ENCODE measurements at regions not wholly inside any gene's neighbourhood (a gene's known extent, or its start where the extent isn't known, plus 50 kb on each side); places are given as distances from the start of the nearest gene placed in this dataset.

- DNase-seq, result no peak
Measured at GRCh38 chr18:39105104-39105503, 1539.5 kb upstream of the CELF4 start.

DNA sequence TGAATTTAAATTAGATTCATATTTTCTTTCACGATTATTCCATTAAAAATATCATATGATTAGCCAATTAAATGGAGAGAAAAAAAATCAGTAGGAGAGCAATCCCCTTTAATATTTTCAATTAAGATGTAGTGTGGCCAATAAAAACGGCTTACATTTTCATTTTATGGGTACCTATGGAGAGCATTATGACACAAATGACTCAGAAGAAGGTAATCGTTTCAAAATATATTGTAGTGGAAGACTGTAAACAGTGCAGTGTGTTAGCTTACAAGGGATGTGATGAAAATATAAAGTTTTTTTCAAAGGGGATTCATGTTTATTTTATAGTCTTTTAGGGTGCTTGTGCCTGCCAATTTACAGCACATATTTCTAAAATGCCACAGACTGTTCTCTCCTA lies 1507.4 kb upstream of the CELF4 start:
- DNase-seq, result no peak

DNA sequence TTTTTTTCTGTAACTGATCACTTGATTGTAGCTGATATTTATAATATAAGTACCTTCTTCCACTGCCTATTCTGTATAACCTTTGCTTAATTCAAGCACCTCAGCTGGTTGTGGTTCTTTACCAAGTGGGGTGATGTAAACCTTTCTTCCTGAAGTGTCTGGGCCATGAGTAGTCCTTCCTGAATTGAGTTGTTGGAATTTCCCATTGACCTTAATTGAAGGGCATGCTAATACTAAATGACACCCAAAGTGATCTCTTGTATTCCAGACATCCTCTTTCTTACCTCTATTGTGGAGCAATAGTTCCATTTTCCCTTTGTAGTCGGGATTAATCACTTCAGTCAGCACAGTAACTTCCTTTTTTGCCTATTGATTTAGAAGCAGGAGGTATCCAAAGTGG lies 1496.8 kb upstream of the CELF4 start:
- DNase-seq, result no peak

- no peak for DNase-seq
Measured at GRCh38 chr18:39058386-39059000, 1492.9 kb upstream of the CELF4 start.

DNA sequence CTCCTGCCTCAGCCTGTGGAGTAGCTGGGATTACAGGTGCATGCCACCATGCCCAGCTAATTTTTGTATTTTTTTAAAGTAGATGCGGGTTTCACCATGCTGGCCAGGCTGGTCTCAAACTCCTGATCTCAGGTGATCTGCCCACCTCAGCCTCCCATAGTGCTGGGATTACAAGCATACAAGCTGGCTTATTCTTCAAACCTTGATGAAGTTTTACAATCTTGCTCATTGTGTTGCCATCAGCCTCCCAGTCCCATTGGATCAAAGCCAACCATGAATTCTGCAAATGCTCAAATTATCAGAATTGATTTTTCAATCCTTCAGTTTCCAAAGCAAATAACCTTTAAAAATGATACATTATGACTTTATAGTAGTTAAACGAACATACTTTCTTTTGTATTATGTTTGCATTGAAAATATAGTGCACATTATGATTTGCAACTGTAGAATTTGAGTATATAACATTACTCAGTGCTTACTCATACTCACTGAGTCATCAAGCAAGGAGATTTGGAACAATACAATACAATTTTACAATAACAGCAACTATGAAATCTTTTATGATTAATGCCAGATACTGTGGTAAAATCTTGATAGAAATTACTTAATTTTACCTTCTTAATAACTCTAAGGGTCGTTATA lies 1491.9 kb upstream of the CELF4 start:
- no peak for DNase-seq

DNA sequence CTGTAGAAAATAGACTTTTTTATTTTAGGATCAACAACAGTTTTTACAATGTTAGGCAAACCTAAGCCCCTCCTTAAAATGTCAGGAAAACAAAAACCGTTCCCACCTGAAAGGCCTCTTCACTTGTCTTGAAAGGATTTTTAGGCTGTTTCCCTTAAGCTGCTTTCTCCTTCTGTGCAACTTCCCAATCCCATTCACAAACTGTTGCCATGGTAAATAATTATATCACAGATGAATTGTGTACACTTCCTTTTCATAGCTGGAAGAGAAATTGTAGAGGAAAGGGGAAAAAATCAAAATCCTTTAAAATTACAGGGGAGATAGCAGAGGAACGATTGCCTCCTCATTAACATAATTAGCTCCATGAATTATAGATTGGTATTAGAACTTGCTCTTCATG lies 1488.0 kb upstream of the CELF4 start:
- DNase-seq, result no peak

DNA sequence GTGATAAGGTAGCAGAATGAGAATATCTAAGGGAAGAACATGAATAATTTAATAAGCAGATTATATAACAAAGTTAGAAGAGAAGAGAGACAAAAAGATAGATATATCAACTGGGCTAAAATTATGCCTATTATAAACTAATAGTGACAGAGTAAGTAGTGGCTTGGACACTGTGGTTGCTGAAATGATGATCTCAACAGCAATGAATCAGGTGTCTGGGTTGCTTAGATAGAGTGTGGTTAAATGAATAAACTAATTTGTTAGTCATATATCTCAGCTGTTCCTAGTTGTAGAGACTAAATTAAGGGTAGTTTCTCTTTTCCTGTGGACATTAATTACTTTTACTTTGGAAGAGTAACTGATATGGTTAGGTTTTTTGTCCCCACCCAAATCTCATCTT lies 1485.4 kb upstream of the CELF4 start:
- no peak for DNase-seq

- no peak for DNase-seq
Measured at GRCh38 chr18:39039813-39040212, 1474.2 kb upstream of the CELF4 start.

- no peak for DNase-seq
Measured at GRCh38 chr18:39037925-39038324, 1472.3 kb upstream of the CELF4 start.

DNA sequence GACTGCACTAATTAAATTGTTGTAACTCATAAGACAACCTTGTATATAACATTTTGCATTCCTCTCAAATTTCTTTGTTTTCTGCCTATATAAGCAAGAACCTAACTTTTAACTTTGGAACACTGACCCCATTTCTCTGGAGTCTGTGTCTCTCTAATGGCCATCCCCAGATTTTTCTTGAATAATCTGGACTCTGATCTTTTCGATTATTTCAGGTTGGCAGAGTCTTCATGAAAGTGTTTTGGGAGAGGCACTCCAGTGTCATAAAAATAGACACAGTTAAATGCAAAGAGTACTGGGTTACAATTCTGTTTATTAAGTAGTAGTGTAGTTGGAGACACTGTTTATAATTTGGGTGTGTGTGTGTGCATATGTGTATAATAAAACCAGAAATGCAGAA lies 1467.7 kb upstream of the CELF4 start:
- no peak for DNase-seq

DNA sequence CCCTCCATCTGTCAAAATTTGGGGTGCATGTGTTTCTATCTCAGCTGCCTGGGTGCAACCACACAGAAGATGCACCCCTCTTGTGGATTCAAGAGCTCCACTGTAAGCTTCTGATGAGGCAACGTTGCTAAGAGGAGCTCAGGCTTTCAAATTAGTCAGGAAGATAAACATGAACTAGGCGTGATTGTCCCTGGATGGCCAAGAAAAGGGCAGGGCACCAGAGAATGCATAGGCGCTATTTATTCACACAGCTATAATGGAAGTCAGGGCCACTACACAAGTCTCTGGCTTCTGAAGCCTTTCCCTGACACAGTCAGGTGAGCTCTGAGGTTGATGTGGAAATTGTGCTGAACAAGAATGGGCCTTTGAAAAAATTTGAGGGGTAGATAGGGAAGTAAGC lies 1466.0 kb upstream of the CELF4 start:
- no peak for DNase-seq

DNA sequence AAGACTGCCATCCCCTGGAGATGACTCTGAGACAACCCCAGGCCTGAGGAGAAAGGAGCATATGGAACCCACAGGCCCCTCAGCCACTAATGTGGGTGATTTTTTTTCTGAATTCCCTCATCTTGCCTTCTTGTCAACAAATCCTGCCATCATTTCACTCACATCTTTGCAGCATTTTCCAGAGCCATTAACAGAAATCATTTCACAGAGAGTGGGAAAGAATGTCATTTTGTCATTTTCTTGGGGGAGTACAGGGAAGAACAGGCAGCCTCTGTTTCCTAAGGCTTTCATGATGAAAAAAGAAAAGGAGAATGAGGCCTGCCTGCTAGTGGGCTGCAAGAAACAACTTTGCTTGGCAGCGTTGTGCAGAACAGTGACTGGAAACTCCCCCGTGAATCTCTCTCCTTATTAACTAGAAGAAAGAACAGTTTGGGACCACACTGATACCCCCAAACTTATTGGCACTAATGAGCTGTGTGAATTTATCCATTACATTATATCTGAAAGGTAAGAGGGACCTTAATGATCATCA lies 1464.6 kb upstream of the CELF4 start:
- DNase-seq, result no peak

GRCh38 chr18:39025531-39025930 lies 1459.9 kb upstream of the CELF4 start:
- no peak for DNase-seq

DNA sequence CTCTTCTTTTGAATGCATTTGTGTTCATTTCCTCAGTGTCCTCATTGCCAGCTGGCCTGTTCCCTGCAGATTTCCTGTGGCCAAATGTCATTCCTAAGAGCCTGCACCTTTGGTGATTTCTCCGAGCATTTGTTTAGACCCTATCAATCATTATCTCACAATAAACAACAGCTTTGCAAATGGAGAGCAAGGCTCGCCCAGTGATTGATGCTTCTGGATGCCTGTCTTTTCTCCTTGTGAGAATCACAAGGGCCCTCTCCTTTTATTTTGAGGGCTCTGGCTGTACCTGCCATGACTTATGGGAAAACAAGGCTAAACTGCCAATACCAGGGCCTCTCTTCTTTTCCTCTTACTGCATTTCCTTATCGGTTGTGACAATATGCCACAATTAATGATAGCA lies 1454.4 kb upstream of the CELF4 start:
- no peak for DNase-seq

DNA sequence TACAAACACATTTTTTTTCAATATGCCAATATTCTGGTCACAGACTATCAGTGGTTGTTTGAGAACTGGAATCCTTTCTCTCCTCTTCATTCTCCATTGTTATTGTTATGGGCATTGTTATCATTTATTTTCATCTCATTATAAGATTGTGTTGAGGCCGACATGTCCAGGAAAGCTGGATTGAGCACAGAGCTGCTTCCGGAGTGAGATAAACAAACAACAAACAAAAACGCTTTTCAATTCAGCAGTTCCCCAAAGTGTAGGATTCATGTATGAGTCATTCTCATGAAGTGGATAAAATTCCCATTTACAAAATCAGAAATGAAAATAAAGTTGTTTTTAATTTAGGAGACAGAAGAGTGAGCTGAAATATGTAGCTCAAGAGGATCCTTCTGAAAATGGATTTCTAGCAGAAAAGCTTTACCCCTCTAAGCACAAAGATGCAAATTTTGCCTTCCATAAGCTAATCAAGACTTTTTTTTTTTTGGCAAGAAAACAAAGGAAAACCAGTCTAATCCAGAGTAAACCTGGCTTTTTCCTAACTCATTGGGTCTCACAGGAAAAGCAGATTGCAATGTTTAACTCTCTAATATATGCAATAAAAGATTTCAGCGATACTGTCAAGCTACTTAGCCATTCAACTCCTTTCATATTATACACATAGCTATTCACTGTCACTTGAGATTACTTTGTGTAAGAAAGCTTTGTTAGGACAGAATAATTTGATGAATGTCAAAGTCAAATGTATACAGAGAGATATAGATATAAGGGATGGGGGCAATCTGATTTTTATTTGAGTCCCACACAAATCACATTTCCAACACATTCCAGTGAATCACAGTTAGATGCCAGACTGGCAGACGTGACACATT lies 1441.7 kb upstream of the CELF4 start:
- no peak for DNase-seq

DNA sequence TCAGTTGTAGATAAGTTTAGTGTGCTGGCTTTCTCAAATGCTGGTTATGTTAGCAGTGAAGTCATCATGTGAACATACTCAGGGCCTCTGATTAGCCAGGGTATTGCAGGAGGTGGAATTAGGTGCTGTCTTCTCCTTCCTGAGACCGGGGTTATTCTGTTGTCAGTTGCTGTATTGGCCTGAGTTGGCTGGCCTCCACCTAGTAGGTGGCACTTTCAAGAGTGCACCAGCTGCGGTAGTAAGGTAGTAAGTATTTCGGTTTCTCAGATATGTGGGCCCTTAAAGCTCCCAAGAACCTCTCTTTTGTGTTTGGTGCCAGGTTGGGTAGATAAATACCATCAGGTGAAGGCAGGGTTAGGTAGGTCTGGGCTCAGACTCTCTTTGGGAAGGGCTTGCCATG lies 1430.5 kb upstream of the CELF4 start:
- DNase-seq, result no peak

DNA sequence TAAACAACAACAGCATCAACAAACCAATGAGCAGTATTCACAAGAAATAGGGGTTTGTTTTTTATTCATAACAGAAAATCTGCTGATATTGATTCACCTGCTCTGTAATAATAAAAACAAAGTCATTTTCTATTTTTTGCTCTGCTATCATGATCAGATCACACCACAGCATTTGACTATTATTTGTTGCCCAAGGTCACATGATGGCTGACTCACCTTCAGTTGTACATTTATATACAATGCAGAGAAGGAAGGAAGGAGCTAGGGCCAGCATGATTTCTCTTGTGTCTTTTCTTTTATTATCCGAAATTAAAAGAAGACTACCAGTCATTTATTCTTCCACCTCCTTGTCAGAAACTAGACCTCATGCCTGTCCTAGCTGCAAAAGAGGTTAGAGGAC lies 1427.7 kb upstream of the CELF4 start:
- no peak for DNase-seq

DNA sequence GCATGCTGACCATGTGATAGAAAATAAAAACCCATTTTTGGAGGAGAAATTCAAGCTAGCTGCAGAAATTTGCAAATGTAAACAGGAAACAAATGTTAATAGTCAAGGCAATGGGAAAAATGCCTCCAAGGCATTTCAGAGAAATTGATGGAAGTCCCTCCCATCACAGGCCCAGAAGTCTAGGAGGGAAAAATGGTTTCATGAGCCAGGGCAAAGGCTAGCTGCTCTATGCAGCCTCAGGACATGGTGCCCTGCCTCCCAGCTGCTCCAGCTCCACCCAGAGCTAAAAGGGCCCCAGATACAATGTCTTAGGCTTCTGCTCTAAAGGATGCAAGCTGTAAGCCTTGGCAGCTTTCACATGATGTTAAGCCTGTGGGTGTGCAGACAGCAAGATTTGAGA lies 1419.4 kb upstream of the CELF4 start:
- DNase-seq, result no peak

DNA sequence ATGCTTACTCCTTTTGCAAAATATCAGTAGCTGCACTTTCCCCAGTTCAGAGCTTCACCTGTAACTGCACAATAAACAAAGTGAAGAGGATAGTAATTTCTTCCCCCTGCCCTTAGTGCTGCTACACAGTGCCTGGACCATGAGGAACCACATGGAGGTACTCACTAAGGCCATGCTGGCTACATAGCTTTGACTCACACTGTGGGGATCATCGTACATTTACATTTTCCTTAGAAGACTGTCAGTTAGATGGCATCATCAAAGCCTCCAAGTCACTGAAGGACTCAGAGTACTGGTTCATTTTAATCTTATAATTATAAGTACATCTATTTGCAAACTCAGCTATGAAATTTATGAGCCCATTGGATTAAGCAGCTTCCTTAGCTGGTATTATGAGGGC lies 1416.5 kb upstream of the CELF4 start:
- no peak for DNase-seq

GRCh38 chr18:38981389-38981788 lies 1415.8 kb upstream of the CELF4 start:
- no peak for DNase-seq

- no peak for DNase-seq
Measured at GRCh38 chr18:38980420-38980819, 1414.8 kb upstream of the CELF4 start.

DNA sequence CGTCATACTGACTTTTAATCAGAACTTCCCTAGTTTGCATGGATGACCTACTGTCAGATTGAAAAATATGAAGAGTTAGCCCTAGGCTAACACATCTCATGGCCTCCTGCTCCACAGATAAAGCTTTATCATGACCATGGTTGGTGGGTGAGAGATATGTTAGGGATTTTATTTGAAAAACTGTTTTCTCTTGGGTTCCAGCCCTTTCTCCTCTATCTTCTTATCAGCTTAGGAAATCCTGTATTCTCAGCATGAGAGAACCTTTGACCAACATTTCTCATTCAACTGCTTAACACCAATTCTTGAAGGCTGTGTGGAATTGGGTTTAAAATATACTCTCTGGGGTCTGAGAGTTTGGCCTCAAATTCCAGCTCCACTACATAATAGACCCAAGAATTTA lies 1407.0 kb upstream of the CELF4 start:
- no peak for DNase-seq

GRCh38 chr18:38971881-38972280 lies 1406.3 kb upstream of the CELF4 start:
- DNase-seq, result no peak

DNA sequence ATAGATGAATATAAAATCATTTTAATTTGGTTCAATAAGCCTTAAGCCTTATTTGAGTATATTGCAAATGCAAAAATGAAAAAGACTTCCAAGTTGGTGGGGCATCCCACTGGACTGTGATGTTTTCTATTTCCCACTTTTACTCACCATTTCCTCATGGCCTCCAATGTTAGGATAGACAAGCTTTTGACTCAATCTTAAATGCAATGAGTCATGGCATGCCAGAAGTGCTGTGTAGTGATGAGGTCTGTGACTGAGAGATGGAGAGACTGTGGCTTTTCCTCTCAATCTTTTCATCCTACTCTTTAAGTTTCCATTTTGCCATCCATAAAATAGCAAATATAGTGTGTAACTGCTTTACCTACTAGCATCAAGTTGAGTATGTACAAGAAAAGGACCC lies 1401.2 kb upstream of the CELF4 start:
- no peak for DNase-seq
